K562 (cell line): ENCODE measurements at regions not wholly inside any gene's neighbourhood (a gene's known extent, or its start where the extent isn't known, plus 50 kb on each side); places are given as distances from the start of the nearest gene placed in this dataset.

ENCODE experiments used
- ATAC-seq: fragments of 200-7000 bp; cut with Tn5 transposase; 3 replicates; pipeline ENCODE4 v1.9.1; 2020; ENCODE audit warnings: moderate library complexity
- BruUV-seq: library from RNA; stranded (reverse); fragments of 400-500 nt; replicated peaks from 2 replicates; lab custom pipeline; 2021; lab: Mats Ljungman, UMichigan
- CTCF ChIA-PET: fragments of 300-600 bp; formaldehyde crosslinking; extraction: SDS; loops from one replicate; lab custom pipeline; 2021; ENCODE audit warnings: low intra/inter-chr PET ratio; lab: Yijun Ruan, JAX
- POLR2A ChIA-PET: fragments of 300-600, 350-650 bp; sonication (Branson Sonifier 250); formaldehyde crosslinking; extraction: SDS; loops from one replicate; lab custom pipeline; 2021; ENCODE audit warnings: antibody characterized with exemption, inconsistent platforms; lab: Yijun Ruan, JAX
- DNase-seq, 4 experiments: peaks; one replicate each; pipeline versions ENCODE4 v3.0.0 to v3.0.0-alpha.2; 2011 to 2018; ENCODE audit warnings: low spot score in 3 of 4, mixed read lengths in 3 of 4; ENCODE audit errors: extremely low read depth in 1 of 4
- FAIRE-seq: peaks from 2 replicates; lab custom pipeline; 2011; peaks lifted over from hg19 to GRCh38; lab: Jason Lieb, UNC
- H2AFZ ChIP-seq: 2 replicates; pipeline ENCODE4 v1.6.0; 2011; ENCODE audit warnings: low read depth, low read length, control low read depth, inconsistent platforms
- H3K27ac ChIP-seq: fragments of 200-600 bp; 3 replicates; pipeline ENCODE4 v1.8.0; 2011; ENCODE audit warnings: low read depth, mild to moderate bottlenecking, control low read depth, inconsistent platforms, low read length, moderate library complexity, mixed read lengths; ENCODE audit errors: extremely low read depth
- H3K27me3 ChIP-seq, 2 experiments: fragments of 300-600 bp in 1 of 2; 2 replicates in 1 of 2; 3 replicates in 1 of 2; pipeline versions ENCODE4 v1.6.0 to v1.8.0; 2011; ENCODE audit warnings: inconsistent platforms in 2 of 2, low read length in 2 of 2, mild to moderate bottlenecking in 1 of 2, mixed read lengths in 1 of 2, moderate library complexity in 1 of 2; ENCODE audit not compliant: control insufficient read depth in 2 of 2, insufficient read depth in 2 of 2
- H3K36me3 ChIP-seq: fragments of 300-600 bp; 3 replicates; pipeline ENCODE4 v1.8.0; 2011; ENCODE audit warnings: mild to moderate bottlenecking, low read length, inconsistent platforms; ENCODE audit not compliant: control insufficient read depth, insufficient read depth
- H3K4me1 ChIP-seq, 2 experiments: fragments of 200-600 bp in 1 of 2; replicated peaks in 1 of 2; 2 replicates in 1 of 2; 3 replicates in 1 of 2; pipeline versions ENCODE4 v1.5.1 to v1.8.0; 2011; ENCODE audit warnings: inconsistent platforms in 2 of 2, low read length in 2 of 2, mild to moderate bottlenecking in 1 of 2, mixed read lengths in 1 of 2, moderate library complexity in 1 of 2; ENCODE audit not compliant: control insufficient read depth in 2 of 2, insufficient read depth in 2 of 2
- H3K4me2 ChIP-seq: 2 replicates; pipeline ENCODE4 v1.6.1; 2011; ENCODE audit warnings: low read length, control low read depth, inconsistent platforms, mixed read lengths; ENCODE audit not compliant: insufficient read depth
- H3K4me3 ChIP-seq: fragments of 200-600 bp; sonication (generic), shearing (Covaris generic); 2 replicates; pipeline ENCODE4 v1.5.1; 2016; ENCODE audit warnings: control low read depth, inconsistent platforms
- H3K79me2 ChIP-seq: fragments of 200-600 bp; 3 replicates; pipeline ENCODE4 v1.8.0; 2011; ENCODE audit warnings: low read length, inconsistent platforms; ENCODE audit not compliant: control insufficient read depth, insufficient read depth
- H3K9ac ChIP-seq, 2 experiments: 2 replicates each; pipeline versions ENCODE4 v1.6.0 to v1.6.1; 2011; ENCODE audit warnings: low read depth in 2 of 2, low read length in 2 of 2, control low read depth in 1 of 2, inconsistent platforms in 1 of 2, mild to moderate bottlenecking in 1 of 2, mixed read lengths in 1 of 2; ENCODE audit not compliant: insufficient read depth in 1 of 2
- H3K9me1 ChIP-seq: one replicate; pipeline ENCODE4 v1.6.0; 2011; ENCODE audit warnings: inconsistent platforms, mild to moderate bottlenecking, low read length, moderate library complexity; ENCODE audit not compliant: control insufficient read depth, insufficient read depth
- H3K9me3 ChIP-seq: replicated peaks from 2 replicates; pipeline ENCODE4 v1.5.1; 2011; ENCODE audit warnings: low read depth, low read length, inconsistent platforms; ENCODE audit not compliant: control insufficient read depth, insufficient read depth
- H4K20me1 ChIP-seq: replicated peaks from 2 replicates; pipeline ENCODE4 v1.6.1; 2011; ENCODE audit warnings: low read length, inconsistent platforms, mixed read lengths; ENCODE audit not compliant: control insufficient read depth, insufficient read depth
- ASH1L ChIP-seq: fragments of 450-650 bp; IDR thresholded peaks from 2 replicates; pipeline ENCODE4 v1.6.1; 2018; ENCODE audit warnings: borderline replicate concordance, mild to moderate bottlenecking, low read depth; ENCODE audit not compliant: partially characterized antibody
- CCNT2 ChIP-seq: IDR thresholded peaks from 2 replicates; pipeline ENCODE4 v1.6.1; 2011; ENCODE audit warnings: borderline replicate concordance, low read depth, mild to moderate bottlenecking, moderate library complexity, mixed read lengths, low read length; ENCODE audit not compliant: insufficient read length; ENCODE audit errors: extremely low read depth
- ERF ChIP-seq: fragments of 450-650 bp; formaldehyde crosslinking; IDR thresholded peaks from 2 replicates; pipeline ENCODE4 v1.4.0; 2020; ENCODE audit warnings: mild to moderate bottlenecking, mixed read lengths
- ETS2 ChIP-seq: IDR thresholded peaks from 2 replicates; pipeline ENCODE4 v1.6.1; 2016; ENCODE audit warnings: borderline replicate concordance, missing genetic modification characterization, mild to moderate bottlenecking, moderate library complexity, missing compliant biosample characterization; ENCODE audit not compliant: poor library complexity, severe bottlenecking
- GATA2 ChIP-seq: sonication (generic); formaldehyde crosslinking; IDR thresholded peaks from 2 replicates; pipeline ENCODE4 v1.4.0; 2020; ENCODE audit warnings: mild to moderate bottlenecking, missing genetic modification reagents
- GTF2A2 ChIP-seq: IDR thresholded peaks from 2 replicates; pipeline ENCODE4 v1.6.1; 2016; ENCODE audit warnings: mild to moderate bottlenecking, missing genetic modification characterization, missing compliant biosample characterization
- KLF10 ChIP-seq: fragments of 250-450 bp; sonication (Bioruptor Pico); IDR thresholded peaks from 2 replicates; pipeline ENCODE4 v1.6.1; 2021; ENCODE audit warnings: matching md5 sums
- PKNOX1 ChIP-seq: fragments of 450-650 bp; IDR thresholded peaks from 2 replicates; pipeline ENCODE4 v1.6.1; 2016
- SNRNP70 ChIP-seq: fragments of 200-400 bp; formaldehyde crosslinking; optimal IDR thresholded peaks from 2 replicates; pipeline ENCODE3; 2017; ENCODE audit warnings: low read depth, low read length
- SP1 ChIP-seq: sonication (generic); formaldehyde crosslinking; IDR thresholded peaks from 2 replicates; pipeline ENCODE4 v1.8.1; 2022; ENCODE audit warnings: mild to moderate bottlenecking, missing genetic modification reagents
- STAG1 ChIP-seq: sonication (generic); formaldehyde crosslinking; IDR thresholded peaks from 2 replicates; pipeline ENCODE4 v1.5.0; 2020; ENCODE audit warnings: missing genetic modification reagents, borderline replicate concordance
- TFAM ChIP-seq: fragments of 250-450 bp; sonication (Bioruptor Pico); conservative IDR thresholded peaks from 2 replicates; pipeline ENCODE4 v1.5.0; 2021; ENCODE audit warnings: mild to moderate bottlenecking, moderate library complexity
- TFE3 ChIP-seq: fragments of 450-650 bp; formaldehyde crosslinking; IDR thresholded peaks from 2 replicates; pipeline ENCODE4 v1.4.0; 2020; ENCODE audit warnings: mild to moderate bottlenecking, mixed read lengths
- ZNF707 ChIP-seq: fragments of 250-450 bp; sonication (Bioruptor Pico); conservative IDR thresholded peaks from 2 replicates; pipeline ENCODE4 v1.8.0; 2022; ENCODE audit warnings: inconsistent platforms, mild to moderate bottlenecking, moderate library complexity
- ZNF717 ChIP-seq: fragments of 250-450 bp; sonication (Bioruptor Pico); IDR thresholded peaks from 2 replicates; pipeline ENCODE4 v1.5.0; 2021
- in situ Hi-C: fragments of 300-500 bp; cut with MboI; formaldehyde crosslinking; loops from 4 replicates; pipeline ENCODE4 v1.15.0; 2018; ENCODE audit warnings: inconsistent platforms, mixed read lengths
- intact Hi-C: fragments of 100-400 bp; cut with micrococcal nuclease; formaldehyde crosslinking; loops from 2 replicates; pipeline ENCODE4 v1.14.2; 2022
- TF ChIP-seq, protein P1 (sequence below): sonication (generic); formaldehyde crosslinking; IDR thresholded peaks from 2 replicates; pipeline ENCODE4 v1.8.1; 2023; ENCODE audit warnings: mild to moderate bottlenecking, missing genetic modification reagents
- TF ChIP-seq, protein P2 (sequence below): fragments of 450-650 bp; IDR thresholded peaks from 2 replicates; pipeline ENCODE4 v1.6.1; 2016; ENCODE audit warnings: low read depth, mild to moderate bottlenecking, moderate library complexity

DNA sequence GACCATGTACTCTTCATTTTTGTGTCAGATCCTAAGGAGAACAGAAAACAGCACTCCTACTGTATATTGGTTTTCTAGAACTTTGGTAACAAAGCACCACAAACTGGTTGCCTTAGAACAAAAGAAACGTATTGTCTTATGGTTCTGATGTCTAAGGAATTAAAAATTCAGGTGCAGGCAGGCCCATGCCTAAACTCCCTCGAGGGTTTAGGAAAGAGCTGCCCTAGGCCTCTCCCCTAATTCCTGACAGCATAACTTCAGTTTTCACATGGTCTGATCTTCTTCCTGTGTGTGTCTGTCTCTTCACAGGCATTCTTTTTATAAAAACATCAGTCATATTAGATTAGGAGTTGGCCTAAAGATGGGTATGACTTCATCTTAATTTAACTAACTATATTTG is 1093.6 kb downstream of the TECRL start (continued):
- TF ChIP-seq GTF2A2: no peak
- no peak for TF ChIP-seq TFAM (CRISPR knock-in tag)
- TF ChIP-seq, protein P1, sequence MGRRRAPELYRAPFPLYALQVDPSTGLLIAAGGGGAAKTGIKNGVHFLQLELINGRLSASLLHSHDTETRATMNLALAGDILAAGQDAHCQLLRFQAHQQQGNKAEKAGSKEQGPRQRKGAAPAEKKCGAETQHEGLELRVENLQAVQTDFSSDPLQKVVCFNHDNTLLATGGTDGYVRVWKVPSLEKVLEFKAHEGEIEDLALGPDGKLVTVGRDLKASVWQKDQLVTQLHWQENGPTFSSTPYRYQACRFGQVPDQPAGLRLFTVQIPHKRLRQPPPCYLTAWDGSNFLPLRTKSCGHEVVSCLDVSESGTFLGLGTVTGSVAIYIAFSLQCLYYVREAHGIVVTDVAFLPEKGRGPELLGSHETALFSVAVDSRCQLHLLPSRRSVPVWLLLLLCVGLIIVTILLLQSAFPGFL (CRISPR knock-in tag): no peak

DNA sequence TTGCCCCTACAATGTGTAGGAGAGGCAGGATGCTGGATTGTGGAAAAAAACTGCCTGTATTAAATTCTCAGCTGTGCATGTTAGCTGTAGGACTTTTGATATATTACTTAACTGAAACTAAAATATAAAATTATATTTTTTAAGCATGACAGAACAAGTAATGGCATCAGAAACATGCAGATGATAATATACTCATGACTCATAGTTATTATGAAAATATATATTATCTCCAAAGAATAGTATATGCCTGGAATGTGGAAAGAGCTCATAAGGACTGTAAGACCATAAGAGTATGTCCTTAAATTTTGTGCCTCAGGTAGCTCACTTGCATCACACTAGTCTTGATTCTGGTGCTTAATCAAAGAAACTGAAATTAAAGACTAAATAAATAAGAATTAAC is 1100.6 kb downstream of the TECRL start:
- no peaks in the 10 kb centered on the region for H3K79me2 ChIP-seq
- H2AFZ ChIP-seq: no peak overlapping the region
- no peaks in the 10 kb centered on the region; the same call in 1 of the 2 replicates for H3K9me3 ChIP-seq
- H3K36me3 ChIP-seq: no peaks in the 10 kb centered on the region
- CTCF ChIA-PET: no interaction called here
- no peaks in the 10 kb centered on the region for H3K4me1 ChIP-seq
- in situ Hi-C loops (no loop called here), intact Hi-C loops (no loop called here)
- no peak for DNase-seq
- no peak for FAIRE-seq
- no peaks in the 10 kb centered on the region for H3K27me3 ChIP-seq
- no peaks in the 10 kb centered on the region for H4K20me1 ChIP-seq
- no peaks in the 10 kb centered on the region for H3K9me1 ChIP-seq
- no TSS peak for BruUV-seq
- no peak overlapping the region for H3K9ac ChIP-seq
- no peak overlapping the region for H3K4me3 ChIP-seq
- no peak overlapping the region for H3K27ac ChIP-seq
- POLR2A ChIA-PET: no interaction called here
- no peak overlapping the region for H3K4me2 ChIP-seq
- TF ChIP-seq ETS2: no peak
- no peak for TF ChIP-seq STAG1 (CRISPR knock-in tag)
- no peak for TF ChIP-seq GATA2 (CRISPR knock-in tag)
- no peak for TF ChIP-seq ASH1L
- no peak for TF ChIP-seq ZNF717 (CRISPR knock-in tag)
- TF ChIP-seq SNRNP70: no peak
- no peak for TF ChIP-seq PKNOX1
- no peak for TF ChIP-seq CCNT2
- no peak for TF ChIP-seq SP1 (CRISPR knock-in tag)
- TF ChIP-seq ERF (CRISPR knock-in tag): no peak
- no peak for TF ChIP-seq TFE3 (CRISPR knock-in tag)
- TF ChIP-seq ZNF707 (CRISPR knock-in tag): no peak
- TF ChIP-seq KLF10 (CRISPR knock-in tag): no peak
- TF ChIP-seq, protein P2, sequence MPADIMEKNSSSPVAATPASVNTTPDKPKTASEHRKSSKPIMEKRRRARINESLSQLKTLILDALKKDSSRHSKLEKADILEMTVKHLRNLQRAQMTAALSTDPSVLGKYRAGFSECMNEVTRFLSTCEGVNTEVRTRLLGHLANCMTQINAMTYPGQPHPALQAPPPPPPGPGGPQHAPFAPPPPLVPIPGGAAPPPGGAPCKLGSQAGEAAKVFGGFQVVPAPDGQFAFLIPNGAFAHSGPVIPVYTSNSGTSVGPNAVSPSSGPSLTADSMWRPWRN: no peak
- no peak for ATAC-seq
